ENCODE measurements at regions not wholly inside any gene's neighbourhood (a gene's known extent, or its start where the extent isn't known, plus 50 kb on each side); places are given as distances from the start of the nearest gene placed in this dataset.

DNA sequence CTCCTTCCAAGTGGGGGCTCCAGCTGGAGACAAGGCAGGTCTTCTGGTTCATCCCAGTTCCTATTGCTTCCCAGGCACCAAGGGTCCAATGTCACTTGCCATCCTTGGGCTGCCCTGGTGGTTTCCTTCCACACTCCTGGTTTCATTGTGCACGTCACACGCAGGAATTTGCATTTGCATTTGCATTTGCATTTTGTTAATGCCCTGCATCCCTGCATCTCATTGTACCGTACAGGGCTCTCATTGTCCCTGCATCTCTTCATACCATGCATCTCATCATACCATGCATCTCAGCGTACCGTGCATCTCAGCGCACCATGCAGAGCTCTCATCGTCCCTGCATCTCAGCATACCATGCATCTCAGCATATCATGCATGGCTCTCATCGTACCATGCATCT lies 112.2 kb upstream of the SYT13 start:
- TF ChIP-seq ARNT (IDR thresholded peaks at IDR 0.05) (no peak), HDGF (IDR thresholded peaks at IDR 0.05; ENCODE audit: borderline replicate concordance) (no peak), FOXM1 (IDR thresholded peaks at IDR 0.05; ENCODE audit: borderline replicate concordance) (no peak), ZNF384 (IDR thresholded peaks at IDR 0.05) (no peak), SP1 (IDR thresholded peaks at IDR 0.05) (no peak), FOXA1 (IDR thresholded peaks at IDR 0.05) (no peak), NFRKB (IDR thresholded peaks at IDR 0.05) (no peak), FOXK2 (IDR thresholded peaks at IDR 0.05) (no peak), LEF1 (IDR thresholded peaks at IDR 0.05; ENCODE audit: borderline replicate concordance) (no peak), ELF4 (IDR thresholded peaks at IDR 0.05) (no peak), TARDBP (IDR thresholded peaks at IDR 0.05) (no peak), CTBP1 (IDR thresholded peaks at IDR 0.05; ENCODE audit: borderline replicate concordance) (no peak)
- TF ChIP-seq, protein P1, sequence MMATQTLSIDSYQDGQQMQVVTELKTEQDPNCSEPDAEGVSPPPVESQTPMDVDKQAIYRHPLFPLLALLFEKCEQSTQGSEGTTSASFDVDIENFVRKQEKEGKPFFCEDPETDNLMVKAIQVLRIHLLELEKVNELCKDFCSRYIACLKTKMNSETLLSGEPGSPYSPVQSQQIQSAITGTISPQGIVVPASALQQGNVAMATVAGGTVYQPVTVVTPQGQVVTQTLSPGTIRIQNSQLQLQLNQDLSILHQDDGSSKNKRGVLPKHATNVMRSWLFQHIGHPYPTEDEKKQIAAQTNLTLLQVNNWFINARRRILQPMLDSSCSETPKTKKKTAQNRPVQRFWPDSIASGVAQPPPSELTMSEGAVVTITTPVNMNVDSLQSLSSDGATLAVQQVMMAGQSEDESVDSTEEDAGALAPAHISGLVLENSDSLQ (IDR thresholded peaks at IDR 0.05) = no peak
